HL-60 (cell line): ENCODE measurements at regions not wholly inside any gene's neighbourhood (a gene's known extent, or its start where the extent isn't known, plus 50 kb on each side); places are given as distances from the start of the nearest gene placed in this dataset.

ENCODE experiments used
- POLR2AphosphoS5 ChIP-seq: IDR thresholded peaks from 2 replicates; pipeline ENCODE4 v1.6.1; 2012; ENCODE audit warnings: low read depth
- TF ChIP-seq, protein P1 (sequence below): IDR thresholded peaks from one replicate; pipeline ENCODE4 v1.5.1; 2011; ENCODE audit warnings: low read length, control low read depth, inconsistent platforms; ENCODE audit not compliant: insufficient read depth
- TF ChIP-seq, protein P2 (sequence below): IDR thresholded peaks from 2 replicates; pipeline ENCODE4 v1.6.1; 2012; ENCODE audit warnings: low read depth; ENCODE audit not compliant: insufficient replicate concordance

DNA sequence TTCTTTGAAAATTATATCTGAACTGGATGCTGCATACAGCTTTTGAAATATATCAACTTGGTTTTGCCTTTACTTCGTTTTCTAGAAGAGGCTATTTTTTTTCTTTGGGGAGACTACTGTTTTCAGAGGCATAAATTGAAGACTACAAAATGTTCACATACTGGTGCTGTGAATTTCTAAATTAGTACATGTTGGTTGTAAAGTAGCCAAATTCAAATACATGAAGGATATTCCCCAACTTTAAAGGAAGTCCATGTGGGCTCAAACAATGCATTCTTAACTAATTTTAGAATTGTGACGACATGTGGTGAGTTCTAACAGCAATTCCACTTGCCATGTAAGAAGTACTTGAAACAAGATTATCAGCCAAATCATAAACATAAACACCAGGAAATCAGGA, 295.7 kb downstream of the TUSC7 start:
- TF ChIP-seq, protein P1, sequence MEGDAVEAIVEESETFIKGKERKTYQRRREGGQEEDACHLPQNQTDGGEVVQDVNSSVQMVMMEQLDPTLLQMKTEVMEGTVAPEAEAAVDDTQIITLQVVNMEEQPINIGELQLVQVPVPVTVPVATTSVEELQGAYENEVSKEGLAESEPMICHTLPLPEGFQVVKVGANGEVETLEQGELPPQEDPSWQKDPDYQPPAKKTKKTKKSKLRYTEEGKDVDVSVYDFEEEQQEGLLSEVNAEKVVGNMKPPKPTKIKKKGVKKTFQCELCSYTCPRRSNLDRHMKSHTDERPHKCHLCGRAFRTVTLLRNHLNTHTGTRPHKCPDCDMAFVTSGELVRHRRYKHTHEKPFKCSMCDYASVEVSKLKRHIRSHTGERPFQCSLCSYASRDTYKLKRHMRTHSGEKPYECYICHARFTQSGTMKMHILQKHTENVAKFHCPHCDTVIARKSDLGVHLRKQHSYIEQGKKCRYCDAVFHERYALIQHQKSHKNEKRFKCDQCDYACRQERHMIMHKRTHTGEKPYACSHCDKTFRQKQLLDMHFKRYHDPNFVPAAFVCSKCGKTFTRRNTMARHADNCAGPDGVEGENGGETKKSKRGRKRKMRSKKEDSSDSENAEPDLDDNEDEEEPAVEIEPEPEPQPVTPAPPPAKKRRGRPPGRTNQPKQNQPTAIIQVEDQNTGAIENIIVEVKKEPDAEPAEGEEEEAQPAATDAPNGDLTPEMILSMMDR = no peak
- TF ChIP-seq POLR2AphosphoS5 = no peak
- TF ChIP-seq, protein P2, sequence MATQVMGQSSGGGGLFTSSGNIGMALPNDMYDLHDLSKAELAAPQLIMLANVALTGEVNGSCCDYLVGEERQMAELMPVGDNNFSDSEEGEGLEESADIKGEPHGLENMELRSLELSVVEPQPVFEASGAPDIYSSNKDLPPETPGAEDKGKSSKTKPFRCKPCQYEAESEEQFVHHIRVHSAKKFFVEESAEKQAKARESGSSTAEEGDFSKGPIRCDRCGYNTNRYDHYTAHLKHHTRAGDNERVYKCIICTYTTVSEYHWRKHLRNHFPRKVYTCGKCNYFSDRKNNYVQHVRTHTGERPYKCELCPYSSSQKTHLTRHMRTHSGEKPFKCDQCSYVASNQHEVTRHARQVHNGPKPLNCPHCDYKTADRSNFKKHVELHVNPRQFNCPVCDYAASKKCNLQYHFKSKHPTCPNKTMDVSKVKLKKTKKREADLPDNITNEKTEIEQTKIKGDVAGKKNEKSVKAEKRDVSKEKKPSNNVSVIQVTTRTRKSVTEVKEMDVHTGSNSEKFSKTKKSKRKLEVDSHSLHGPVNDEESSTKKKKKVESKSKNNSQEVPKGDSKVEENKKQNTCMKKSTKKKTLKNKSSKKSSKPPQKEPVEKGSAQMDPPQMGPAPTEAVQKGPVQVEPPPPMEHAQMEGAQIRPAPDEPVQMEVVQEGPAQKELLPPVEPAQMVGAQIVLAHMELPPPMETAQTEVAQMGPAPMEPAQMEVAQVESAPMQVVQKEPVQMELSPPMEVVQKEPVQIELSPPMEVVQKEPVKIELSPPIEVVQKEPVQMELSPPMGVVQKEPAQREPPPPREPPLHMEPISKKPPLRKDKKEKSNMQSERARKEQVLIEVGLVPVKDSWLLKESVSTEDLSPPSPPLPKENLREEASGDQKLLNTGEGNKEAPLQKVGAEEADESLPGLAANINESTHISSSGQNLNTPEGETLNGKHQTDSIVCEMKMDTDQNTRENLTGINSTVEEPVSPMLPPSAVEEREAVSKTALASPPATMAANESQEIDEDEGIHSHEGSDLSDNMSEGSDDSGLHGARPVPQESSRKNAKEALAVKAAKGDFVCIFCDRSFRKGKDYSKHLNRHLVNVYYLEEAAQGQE = no peak
